GM12892 (cell line): ENCODE measurements at regions not wholly inside any gene's neighbourhood (a gene's known extent, or its start where the extent isn't known, plus 50 kb on each side); places are given as distances from the start of the nearest gene placed in this dataset.
"Not testable (repeated sequence)": the region's sequence is repeated elsewhere in the genome, so short reads cannot be mapped to it uniquely, and the experiment has no call there.

ENCODE experiments used
- POLR2A ChIP-seq: IDR thresholded peaks from 2 replicates; pipeline ENCODE4 v1.6.1; 2011; ENCODE audit warnings: low read depth, low read length, control low read depth
- POLR2AphosphoS5 ChIP-seq: IDR thresholded peaks from 2 replicates; pipeline ENCODE4 v1.6.1; 2011; ENCODE audit warnings: low read depth, low read length, control low read depth
- TAF1 ChIP-seq: IDR thresholded peaks from 2 replicates; pipeline ENCODE4 v1.6.1; 2011; ENCODE audit warnings: low read depth, mild to moderate bottlenecking, control low read depth, low read length, borderline replicate concordance

DNA sequence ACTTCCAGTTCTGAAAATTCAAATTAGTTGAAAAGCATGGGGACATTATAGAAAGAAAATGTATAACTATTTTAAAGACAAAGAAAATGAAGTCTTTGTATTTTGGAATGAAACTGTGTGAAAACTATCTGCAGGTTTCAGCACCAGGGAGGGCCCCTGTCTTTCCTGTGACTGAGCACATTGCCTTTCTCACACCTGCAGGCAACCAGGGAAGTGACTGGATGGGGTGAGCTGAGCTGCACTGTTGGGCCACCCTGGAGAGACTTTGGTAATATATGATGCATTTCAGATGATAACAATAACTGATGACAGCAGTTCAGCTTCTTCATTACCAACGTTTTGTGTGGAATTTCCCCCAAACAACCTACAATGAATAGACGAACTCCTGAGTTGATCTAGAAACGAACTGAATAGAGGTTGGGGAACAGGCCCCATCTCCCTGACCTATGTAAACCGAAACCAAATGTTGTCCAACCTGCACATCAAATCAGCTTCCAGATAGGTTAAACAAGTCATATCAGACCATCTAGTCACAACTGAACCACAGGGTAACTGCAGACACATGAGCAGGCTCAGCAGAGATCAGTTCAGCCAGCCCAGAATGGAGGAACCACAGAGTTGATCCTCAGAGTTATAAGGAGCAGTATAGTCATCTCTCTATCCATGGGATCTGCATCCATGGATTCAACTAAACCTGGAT lies 1402.2 kb downstream of the RPIA start:
- TF ChIP-seq POLR2A, TAF1, POLR2AphosphoS5: not testable (repeated sequence)
